Nephron progenitor cell (in vitro differentiated cells): ENCODE measurements at regions not wholly inside any gene's neighbourhood (a gene's known extent, or its start where the extent isn't known, plus 50 kb on each side); places are given as distances from the start of the nearest gene placed in this dataset.

Source experiments
- DNase-seq: peaks from one replicate; pipeline ENCODE4 v3.0.0; 2021
- H3K27ac Mint-ChIP-seq: 2 replicates; pipeline ENCODE4 v1.8.0; 2021; ENCODE audit warnings: mild to moderate bottlenecking, moderate library complexity, mixed read lengths
- H3K27me3 Mint-ChIP-seq: 2 replicates; pipeline ENCODE4 v1.8.0; 2021; ENCODE audit warnings: mild to moderate bottlenecking, low read depth, mixed read lengths; ENCODE audit not compliant: poor library complexity
- H3K36me3 Mint-ChIP-seq: 2 replicates; pipeline ENCODE4 v1.8.0; 2021; ENCODE audit warnings: low read depth, mixed read lengths
- H3K4me1 Mint-ChIP-seq: 2 replicates; pipeline ENCODE4 v1.8.0; 2021; ENCODE audit warnings: mixed read lengths
- H3K4me3 Mint-ChIP-seq: 2 replicates; pipeline ENCODE4 v1.8.0; 2021; ENCODE audit warnings: mild to moderate bottlenecking, moderate library complexity, mixed read lengths
- H3K9me3 Mint-ChIP-seq: 2 replicates; pipeline ENCODE4 v1.8.0; 2021; ENCODE audit warnings: mild to moderate bottlenecking, moderate library complexity, mixed read lengths
- CTCF ChIP-seq: fragments of 200-600 bp; sonication (generic); IDR thresholded peaks from 2 replicates; pipeline ENCODE4 v1.5.0; 2021; ENCODE audit warnings: antibody characterized with exemption

- no peaks in the 10 kb centered on the region for H3K36me3 Mint-ChIP-seq
- H3K4me1 Mint-ChIP-seq: peaks cover 17% of the 10 kb centered on the region
- H3K9me3 Mint-ChIP-seq: peaks cover 13% of the 10 kb centered on the region
- TF ChIP-seq CTCF: no peak
- H3K27me3 Mint-ChIP-seq: no peaks in the 10 kb centered on the region
- H3K27ac Mint-ChIP-seq: no peak overlapping the region
- DNase-seq: no peak
- no peak overlapping the region for H3K4me3 Mint-ChIP-seq
These were observed 440.3 kb downstream of the ZIC3 start for GRCh38 chrX:138006180-138006579.

GRCh38 chrX:138008281-138008680, 442.4 kb downstream of the ZIC3 start:
- no peak for TF ChIP-seq CTCF
- H3K27me3 Mint-ChIP-seq: no peaks in the 10 kb centered on the region
- peaks cover 20% of the 10 kb centered on the region for H3K9me3 Mint-ChIP-seq
- no peak overlapping the region for H3K4me3 Mint-ChIP-seq
- peaks cover 17% of the 10 kb centered on the region for H3K4me1 Mint-ChIP-seq
- no peak overlapping the region for H3K27ac Mint-ChIP-seq
- H3K36me3 Mint-ChIP-seq: no peaks in the 10 kb centered on the region
- DNase-seq: no peak

GRCh38 chrX:138011468-138011867, 445.5 kb downstream of the ZIC3 start:
- Mint-ChIP-seq H3K9me3 (peaks cover 17% of the 10 kb centered on the region), H3K36me3 (no peaks in the 10 kb centered on the region), H3K27me3 (peaks cover 4% of the 10 kb centered on the region), H3K4me3 (no peak overlapping the region), H3K4me1 (peaks cover 11% of the 10 kb centered on the region), H3K27ac (no peak overlapping the region)
- no peak for TF ChIP-seq CTCF
- DNase-seq: no peak

GRCh38 chrX:138014577-138014976, 448.6 kb downstream of the ZIC3 start:
- Mint-ChIP-seq H3K4me3 (no peak overlapping the region), H3K9me3 (peaks cover 20% of the 10 kb centered on the region), H3K27me3 (peaks cover 4% of the 10 kb centered on the region), H3K4me1 (no peaks in the 10 kb centered on the region), H3K27ac (no peak overlapping the region), H3K36me3 (no peaks in the 10 kb centered on the region)
- DNase-seq: no peak
- TF ChIP-seq CTCF: no peak

- no peak overlapping the region for H3K27ac Mint-ChIP-seq
- peaks cover 7% of the 10 kb centered on the region for H3K9me3 Mint-ChIP-seq
- no peaks in the 10 kb centered on the region for H3K4me1 Mint-ChIP-seq
- no peak for DNase-seq
- H3K36me3 Mint-ChIP-seq: no peaks in the 10 kb centered on the region
- peaks cover 4% of the 10 kb centered on the region for H3K27me3 Mint-ChIP-seq
- no peak overlapping the region for H3K4me3 Mint-ChIP-seq
- TF ChIP-seq CTCF: no peak
These were observed 452.3 kb downstream of the ZIC3 start for GRCh38 chrX:138018145-138018799.

- Mint-ChIP-seq H3K27ac (no peak overlapping the region), H3K36me3 (no peaks in the 10 kb centered on the region), H3K27me3 (peaks cover 7% of the 10 kb centered on the region), H3K4me3 (no peak overlapping the region), H3K9me3 (peaks cover 11% of the 10 kb centered on the region), H3K4me1 (no peaks in the 10 kb centered on the region)
- DNase-seq: no peak
- TF ChIP-seq CTCF: no peak
These were observed 455.0 kb downstream of the ZIC3 start for GRCh38 chrX:138020941-138021340.
